Stimulated activated CD4-positive, alpha-beta T cell treated with anti-CD3 and anti-CD28 coated beads, Interleukin-4, amount 100 ng/mL, for 4 hours (primary cell): ENCODE measurements at regions not wholly inside any gene's neighbourhood (a gene's known extent, or its start where the extent isn't known, plus 50 kb on each side); places are given as distances from the start of the nearest gene placed in this dataset.

Source experiments
- DNase-seq, 2 experiments: peaks; one replicate each; pipeline ENCODE4 v3.0.0-alpha.2; 2020

DNA sequence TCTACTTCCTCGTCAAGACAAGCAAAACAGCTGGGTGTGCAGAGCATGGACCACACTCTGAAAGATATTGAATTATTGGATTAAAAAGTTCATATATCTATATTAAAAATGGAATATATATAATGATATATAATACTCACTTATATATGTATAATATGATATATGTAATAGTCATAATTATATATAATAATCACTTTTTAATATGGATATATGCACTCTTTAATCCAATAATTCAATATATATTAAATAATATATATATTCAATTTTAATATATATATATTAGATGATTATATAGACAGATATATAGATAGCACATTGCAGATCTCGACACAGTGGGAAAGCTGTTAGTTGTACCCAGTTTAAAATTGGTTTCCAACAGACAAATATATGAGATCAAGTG, 182.1 kb upstream of the CARD18 start:
- no peak for DNase-seq

DNA sequence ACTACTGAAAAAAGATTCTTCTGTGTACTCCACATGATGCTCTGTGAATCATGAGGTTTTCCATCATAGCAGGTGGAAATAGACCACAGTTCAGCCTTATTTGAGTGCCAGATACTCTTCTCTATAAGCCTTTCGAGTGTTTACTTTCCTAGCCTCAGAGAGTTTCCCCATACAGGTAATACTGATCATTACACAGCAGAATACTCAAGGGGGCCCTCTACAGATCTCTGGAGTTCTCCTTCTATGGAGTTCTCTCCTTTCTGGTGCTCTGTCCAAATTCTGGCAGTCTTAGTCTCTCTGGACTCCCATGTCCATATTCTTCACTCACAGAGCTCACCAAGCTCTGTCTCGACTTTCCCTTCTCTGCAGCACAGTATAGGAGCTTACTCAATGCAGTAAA, 175.7 kb upstream of the CARD18 start:
- DNase-seq = no peak

DNA sequence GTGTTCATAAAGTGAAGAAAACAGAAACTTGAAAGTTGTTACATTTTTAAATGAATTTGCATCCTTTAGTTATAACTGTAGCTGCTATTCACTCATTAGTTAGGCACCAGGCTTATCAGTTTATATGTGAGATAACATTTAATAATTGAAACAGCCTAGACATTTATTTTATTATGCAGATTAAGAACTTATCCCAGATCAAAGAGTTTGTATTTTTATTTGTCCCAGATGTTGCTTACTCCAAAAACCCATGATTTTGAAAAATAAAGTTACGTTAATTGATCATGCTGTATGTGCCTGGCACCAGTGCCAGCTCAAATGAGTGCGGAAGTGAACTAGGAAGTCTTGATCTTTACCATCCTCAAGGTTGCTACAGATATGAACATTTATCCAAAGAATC, 172.7 kb upstream of the CARD18 start:
- DNase-seq = no peak

DNA sequence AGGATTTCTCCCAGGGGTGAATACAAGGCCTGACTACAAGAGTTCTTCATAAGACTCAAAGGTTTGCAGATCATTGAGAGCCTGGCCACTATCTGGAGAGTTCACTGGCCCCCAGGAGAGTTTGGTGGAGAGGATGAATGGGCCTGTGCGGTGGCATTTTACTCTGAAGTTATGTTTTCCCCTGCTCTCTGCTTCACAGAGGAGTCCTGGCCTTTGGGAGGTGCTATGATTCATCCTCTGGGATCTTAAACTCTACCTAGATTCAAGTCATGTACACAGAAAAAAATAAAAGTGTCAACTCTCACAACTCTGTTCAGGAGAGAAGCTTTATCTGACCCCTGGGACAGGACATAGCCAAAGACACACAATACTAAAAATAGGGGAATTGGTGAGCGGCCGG, 159.1 kb upstream of the CARD18 start:
- DNase-seq = no peak

DNA sequence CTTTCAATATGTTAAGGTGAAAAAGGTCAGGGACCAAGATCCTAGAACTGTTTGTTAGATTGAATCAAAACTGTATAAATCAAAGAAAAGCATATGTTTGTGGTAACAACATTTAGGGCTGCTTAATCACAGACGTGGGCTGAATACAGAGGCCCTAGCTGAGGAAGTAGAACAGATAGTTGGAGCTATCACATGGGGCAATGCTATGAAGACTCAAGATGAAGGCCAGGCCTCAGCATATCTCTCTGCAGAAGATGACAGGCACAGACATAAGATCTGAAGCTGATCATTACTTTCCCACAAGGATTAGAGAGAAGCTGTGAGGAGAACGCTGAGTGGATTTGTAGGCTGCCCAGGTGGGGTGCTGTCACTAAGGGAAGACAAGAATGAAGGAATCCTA, 158.6 kb upstream of the CARD18 start:
- no peak for DNase-seq

DNA sequence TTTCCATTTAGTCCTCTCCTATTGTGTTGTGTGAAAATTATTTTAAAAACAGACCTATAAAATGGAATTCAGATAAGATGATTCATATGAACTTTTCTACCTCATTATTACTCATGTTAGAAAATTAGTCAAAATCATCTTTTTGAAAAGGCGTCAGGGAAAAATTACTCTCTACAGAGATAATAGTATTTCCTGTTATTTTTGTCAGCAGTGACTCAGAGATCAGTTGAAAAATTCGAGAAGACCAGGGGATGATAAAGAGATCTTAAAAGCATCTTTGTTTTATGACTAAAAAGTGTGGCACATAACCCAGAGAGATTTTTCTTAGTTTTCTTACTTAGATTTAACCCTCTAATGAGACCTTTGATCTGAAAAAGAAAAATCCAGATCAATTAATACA, 157.9 kb upstream of the CARD18 start:
- DNase-seq = no peak

DNA sequence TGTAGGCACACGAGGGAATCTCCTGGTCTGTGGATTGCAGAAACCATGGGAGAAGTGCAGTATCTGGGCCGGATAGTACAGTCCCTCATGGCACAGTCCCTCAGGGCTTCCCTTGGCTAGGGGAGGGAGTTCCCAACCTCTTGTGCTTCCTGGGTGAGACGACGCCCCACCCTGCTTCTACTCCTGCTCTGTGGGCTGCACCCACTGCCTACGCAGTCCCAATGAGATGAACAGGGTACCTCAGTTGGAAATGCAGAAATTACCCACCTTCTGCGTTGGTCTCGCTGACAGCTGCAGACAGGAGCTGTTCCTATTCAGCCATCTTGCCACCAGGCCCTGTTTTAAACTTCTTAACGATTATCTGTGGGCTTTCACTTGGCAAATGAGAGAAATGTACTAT, 157.2 kb upstream of the CARD18 start:
- DNase-seq = no peak

DNA sequence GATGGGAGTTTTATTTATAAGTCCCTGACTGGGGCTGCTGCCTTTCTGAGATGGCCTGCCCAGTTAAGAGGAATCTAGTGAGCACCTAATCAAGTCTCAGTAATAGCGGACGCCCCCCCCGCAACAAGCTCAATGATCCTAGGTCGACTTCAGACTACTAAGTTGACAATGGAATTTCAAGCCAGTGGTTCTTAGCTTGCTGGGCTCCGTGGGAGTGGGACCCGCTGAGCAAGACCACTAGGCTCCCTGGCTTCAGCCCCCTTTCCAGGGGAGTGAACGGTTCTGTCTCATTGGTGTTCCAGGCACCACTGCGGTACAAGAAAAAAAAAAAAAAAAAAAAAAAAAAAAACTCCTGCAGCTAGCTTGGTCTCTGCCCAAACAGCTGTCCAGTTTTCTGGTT, 156.8 kb upstream of the CARD18 start:
- no peak for DNase-seq

DNA sequence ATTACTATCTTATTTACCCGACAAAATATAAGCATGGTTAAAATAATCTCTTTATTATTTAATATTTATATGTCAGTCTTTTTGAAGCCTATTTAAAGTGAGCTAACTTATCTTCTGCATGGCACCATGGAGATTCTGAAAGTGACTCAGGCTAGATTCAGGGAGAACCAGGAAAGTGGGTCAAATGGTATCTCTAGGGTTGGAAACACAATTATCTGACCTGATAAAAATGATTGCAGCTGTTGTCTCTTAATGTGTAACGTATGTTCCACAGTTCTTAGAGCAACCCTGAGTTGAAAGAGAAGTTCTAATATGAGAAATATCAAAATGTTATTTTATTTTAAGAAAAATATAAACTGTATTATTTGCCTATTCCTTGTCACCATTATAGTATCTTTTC, 143.1 kb upstream of the CARD18 start:
- DNase-seq = no peak

DNA sequence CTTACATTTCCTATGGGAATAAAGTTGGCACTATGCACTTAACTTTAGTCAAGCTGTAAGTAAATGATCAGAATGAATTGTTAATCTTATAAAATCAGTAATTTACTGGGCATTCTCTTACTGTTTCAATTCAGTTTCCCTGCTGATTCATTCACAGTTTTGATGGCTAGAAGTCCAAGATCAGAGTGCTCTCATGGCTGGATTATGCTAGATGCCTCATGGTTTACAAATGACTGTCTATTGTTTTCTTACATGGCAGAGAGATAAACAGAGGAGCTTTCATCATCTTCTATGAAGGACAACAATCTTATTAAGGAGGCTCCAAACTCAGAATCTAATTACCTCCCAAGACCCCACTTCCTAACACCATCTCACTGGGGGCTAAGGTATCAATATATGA, 135.1 kb upstream of the CARD18 start:
- DNase-seq = no peak

DNA sequence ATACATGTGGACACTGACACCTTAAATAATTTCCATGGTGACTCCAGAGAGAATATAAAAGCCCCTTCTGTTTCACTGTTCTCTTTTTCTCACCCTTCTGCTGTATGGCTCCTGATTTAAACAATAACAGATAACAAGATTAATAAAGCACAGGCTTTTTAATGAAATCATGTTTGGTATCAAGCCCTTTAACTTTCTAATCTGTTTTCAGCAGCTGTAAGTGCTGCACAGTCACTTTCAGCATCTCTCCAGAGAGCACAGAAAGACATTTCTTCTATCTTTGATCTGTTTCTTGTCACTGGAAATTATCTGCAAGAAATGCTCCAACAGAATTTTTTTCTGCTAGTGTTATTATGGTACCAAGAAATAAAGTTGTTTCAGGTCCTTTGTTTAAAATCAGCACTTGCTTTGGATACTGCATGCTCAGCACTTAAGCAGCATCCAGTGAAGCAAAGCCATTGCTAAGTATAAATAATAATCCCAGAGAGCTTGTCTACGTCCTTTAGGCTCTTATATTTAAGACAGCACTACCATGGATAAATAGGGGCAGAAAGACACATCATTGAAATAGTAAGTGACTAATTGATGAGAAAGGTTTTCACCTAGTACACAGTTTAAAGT, 134.2 kb upstream of the CARD18 start:
- DNase-seq = no peak

DNA sequence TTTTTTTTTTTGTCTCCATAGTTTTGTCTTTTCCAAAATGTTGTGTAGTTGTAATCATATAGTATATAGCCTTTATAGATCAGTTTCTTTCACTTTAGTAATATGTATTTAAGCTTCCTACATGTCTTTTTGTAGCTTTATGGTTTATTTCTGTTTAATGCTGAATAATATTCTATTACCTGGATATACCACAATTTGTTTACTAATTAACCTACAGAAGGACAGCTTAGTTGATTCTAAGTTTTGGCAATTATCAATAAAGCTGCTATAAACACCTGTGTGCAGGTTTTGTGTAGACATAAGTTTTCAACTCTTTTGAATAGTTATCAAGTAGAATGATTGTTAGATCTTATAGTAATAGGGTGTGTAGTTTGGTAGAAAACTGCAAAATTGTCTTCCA, 130.3 kb upstream of the CARD18 start:
- DNase-seq = no peak

DNA sequence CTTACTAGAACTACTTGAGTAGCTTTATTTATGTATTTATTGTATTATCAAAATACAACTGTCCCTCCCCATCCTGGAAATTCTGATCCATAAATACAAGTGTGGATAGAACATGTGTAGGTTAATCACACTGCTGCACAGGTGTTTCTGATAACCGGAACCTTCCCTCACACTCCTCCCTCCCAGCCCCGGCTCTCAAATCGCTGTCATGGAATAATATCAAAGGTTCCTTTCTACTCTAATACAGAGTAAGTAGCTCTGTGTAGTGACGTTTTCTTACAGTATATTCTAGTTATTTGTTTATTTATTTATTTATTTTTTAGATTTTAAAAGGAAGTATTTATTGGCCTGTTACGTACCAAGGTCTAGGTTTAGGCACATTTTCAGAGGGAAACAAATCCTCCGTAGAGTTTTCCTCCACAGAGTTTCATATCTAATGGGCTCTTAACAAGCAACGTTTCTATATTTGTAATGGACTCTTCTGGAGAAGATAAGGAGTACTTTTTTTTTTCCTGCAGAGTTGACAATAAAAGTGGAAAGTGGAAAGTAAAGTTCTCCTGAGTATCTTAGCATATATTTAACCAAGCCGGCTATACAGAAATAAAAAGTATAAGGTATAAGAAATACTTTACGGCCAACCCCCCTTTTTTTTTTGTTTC, 129.0 kb upstream of the CARD18 start:
- no peak for DNase-seq

DNA sequence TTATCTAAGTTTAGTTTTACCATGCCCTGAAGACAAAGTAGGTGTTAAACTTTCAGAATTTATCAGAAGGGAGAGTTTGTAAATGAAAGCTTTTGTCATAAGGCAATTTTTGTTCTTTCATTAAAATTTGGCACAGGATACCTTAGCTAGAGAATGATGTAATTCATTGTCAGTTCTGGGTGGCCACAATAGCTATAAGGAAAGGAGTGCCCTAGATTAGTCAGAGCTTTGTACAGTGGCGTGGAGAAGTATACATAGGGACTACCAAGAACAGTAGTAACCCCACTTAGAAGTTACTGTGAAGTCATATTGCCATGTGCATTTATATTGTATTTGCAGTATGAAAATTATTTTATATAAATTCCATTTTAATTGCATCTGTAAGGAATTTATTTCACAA, 126.3 kb upstream of the CARD18 start:
- no peak for DNase-seq

DNA sequence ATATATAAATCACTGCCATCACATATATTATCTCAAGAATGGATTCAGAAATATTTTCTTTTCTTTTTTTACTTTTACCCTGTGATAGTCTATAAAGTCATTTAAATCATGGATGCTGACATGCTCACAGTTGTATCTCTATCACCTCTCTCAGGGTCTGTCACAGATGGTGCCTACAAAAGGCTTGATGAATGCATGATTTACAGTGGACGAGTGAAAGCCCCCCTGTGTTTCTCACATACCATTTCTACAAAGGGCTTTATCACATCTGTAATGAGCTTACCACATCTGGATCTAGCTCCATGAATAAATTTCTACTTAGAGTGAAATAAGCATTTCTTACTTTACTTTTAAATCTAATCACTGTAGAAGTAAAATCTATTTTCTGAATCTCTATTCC, 121.4 kb upstream of the CARD18 start:
- no peak for DNase-seq

DNA sequence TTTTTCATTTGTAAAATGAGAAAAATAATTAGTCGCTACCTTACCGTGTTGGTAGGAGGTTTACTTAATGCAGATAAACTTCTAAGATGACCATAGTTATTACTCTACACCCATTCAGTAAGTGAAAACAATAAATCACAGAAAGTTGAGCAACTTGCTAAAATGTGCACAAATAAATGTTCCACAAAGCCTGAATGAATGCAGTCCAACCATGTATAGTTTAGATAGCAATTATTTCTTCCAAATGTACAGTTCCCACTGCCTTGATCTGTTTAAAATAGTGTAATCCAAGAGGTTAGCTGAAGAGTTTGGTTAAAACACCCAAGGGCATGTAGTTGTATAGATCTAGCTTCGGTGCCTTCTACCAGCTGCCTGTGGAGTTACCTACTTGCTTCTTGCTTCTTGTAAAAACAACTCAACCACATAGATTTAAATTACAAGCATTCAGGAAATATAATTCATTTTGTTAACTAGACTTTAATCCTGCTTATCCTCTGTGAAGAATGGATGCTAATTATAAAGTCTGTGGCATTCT, 106.3 kb upstream of the CARD18 start:
- no peak for DNase-seq

DNA sequence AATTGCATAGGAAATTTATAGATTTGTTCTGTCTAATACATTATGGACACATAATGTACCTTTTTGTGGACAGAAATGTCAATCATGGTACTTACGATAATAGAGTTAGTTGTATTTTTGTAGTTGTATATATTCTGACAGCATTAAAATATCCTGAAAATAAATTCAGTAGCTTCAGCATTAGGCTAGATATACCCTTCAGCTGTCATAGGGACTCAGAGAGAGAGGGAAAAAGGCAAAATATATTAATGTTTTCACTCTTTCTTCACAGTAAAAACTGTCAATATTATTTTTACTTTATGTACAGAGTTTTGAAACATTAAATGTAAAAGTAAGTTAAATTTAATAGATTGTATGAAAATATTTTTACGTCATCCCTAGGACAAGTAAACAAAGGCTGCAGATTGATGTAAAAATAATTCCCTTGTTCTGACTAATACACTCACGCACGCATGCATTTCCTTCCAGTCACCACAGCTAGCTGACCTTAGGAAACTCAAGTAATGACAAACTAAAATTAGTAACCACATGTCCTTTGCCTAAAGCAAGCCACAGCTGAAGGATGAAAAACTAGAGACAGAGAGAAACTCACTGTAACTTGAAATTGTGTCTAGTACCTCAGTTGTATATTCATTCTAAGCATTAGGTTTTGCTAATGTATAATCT, 104.7 kb upstream of the CARD18 start:
- no peak for DNase-seq

DNA sequence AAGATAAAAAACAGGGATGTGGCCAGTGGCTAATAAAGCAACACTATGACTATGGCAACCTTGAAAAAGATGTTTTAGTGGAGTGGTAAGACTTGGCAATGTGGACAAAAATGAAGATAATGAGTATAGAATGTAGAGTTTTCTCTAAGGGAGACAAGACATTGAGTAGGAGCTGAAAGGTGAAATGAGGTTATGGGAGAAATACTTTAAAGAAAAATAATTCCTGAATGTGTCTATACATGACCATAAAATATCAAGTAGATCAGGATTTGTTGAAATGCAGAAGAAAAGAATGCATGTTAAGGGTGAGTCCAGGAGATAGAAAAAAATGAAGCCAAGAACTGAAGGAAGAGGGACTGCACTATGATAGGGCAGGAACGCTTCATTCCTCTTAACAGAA, 101.6 kb upstream of the CARD18 start:
- DNase-seq = no peak

DNA sequence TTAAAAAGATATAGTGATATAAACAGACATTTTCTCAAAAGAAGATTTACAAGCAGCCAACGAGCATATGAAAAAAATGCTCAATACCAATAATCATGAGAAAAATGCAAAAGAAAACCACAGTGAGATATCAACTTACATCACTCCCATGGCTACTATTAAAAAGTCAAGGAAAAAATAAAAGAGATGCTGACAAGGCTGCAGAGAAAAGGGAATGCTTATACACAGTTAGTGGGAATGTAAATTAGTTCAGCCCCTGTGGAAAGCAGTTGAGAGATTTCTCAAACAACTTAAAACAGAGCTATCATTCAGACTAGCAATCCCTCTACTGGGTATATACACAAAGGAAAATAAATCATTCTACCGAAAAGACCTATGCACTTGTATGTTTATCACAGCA, 97.1 kb upstream of the CARD18 start:
- DNase-seq = no peak

DNA sequence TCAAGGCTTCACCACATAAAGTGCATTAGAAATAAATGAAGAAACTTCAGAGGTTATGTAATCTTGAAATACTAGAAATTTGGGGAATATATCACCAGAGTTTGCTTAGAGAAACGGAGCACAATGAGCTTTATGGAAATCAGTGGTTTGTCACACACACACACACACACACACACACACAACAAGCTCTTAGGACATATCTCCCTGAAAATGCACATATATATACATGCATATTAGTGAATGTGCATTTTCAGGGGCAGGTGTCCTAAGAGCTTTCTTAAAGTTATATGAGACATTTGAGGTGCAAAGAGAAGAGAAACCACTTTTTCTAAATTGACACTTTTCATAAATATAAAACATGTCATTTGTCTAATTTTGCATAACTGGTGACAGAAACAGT, 93.7 kb upstream of the CARD18 start:
- DNase-seq = no peak

DNA sequence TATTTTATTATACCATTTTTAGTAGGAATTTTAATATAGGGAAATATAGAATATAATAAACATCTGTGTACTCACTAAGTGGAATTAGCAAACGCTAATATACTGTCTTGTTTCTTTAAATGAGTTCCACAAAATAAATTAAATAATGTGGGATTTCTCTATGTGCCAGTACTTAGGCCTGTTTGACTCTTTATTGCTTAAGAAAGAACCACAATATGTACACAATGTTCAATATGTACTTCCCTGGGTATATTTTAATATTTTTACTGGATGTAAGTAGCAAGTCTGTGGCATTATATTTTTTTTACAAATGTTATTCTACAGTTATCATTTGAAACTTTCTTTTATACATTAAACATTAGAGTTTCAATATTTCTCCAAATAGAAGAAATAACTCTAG, 92.5 kb upstream of the CARD18 start:
- no peak for DNase-seq

DNA sequence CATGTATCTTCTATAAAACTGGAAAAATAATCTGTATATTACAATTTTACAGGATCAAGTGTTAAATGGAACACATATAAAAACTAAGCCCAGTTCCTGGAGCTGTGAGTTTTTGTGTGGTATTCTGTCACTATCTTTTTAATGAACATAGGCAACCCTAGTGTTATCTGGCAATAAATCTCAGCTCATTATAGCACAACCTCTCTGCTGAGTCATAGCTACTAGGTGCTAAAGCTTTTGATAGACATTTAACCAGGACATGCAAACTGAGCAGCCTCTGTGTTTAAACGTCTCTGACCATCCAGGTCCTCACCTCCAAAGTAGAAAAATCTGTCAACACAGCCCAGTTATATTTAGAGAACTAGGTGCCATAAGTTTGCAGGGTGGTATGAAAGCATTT, 91.0 kb upstream of the CARD18 start:
- DNase-seq = no peak

DNA sequence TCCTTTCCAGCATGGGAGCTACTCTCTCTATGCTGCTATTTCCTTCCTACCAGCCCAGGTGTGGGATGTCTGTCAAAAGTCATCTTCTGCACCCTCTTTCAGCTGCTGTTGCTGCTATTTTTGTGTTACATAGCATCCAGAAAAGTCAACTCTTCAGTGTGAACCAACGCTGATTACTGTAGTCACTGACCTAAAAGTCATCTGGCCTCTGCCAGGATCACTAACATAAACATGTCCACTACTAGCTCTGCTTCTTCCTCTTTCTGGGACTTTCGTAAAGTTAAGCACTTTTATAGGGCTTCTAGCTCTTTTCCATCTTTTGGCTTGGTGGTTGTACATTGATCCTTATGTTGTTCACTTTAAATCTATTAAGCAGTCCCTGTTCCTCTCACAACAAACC, 90.2 kb upstream of the CARD18 start:
- DNase-seq = no peak

DNA sequence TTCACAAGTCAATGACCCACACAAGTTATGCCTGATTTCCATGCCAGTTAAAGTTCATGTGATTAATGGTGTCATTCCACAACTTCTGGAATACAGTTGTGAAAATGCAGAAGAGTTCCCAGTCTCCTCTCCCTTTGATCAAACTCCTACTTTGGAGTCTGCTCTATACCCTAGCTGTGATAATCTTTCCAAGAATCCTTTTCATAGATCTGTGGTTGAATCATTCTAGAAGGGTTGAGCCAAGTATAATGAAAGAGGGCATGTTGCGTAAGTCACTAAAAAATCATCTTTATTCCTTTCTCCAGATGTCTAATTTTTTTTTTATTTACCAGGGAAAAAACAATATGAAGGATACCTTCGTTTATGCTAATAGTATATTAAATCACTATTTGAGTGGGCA, 89.7 kb upstream of the CARD18 start:
- no peak for DNase-seq

DNA sequence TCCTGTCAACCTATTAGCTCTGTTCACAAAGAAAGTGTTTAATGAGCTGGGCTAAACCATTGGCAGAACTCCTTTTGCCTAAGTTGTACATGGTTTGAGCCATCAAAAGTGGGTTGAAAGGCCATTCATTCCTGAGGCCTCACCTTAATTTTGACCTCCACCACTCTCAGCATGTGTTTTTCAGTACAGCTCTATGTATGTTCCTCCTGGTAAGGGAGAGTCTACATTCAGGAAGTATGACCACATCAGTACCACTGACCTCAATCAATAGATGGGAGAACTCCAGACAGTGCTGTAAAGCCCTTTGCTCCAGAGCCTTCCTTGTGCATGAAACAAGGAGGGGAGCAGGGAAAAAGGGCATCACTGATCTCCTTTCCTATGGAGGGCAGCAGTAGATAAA, 87.8 kb upstream of the CARD18 start:
- DNase-seq = no peak
